Thoracic aorta (tissue), 2 donors: ENCODE measurements at regions not wholly inside any gene's neighbourhood (a gene's known extent, or its start where the extent isn't known, plus 50 kb on each side); places are given as distances from the start of the nearest gene placed in this dataset.

ENCODE experiments used
- ATAC-seq: fragments of 150-250 bp; one replicate; pipeline ENCODE4 v1.8.0; 2017; ENCODE audit warnings: low read depth; ENCODE audit not compliant: insufficient number of reproducible peaks, low FRiP score
- DNase-seq: peaks from one replicate; pipeline ENCODE4 v3.0.0-alpha.2; 2020; ENCODE audit warnings: low spot score
- H3K27ac ChIP-seq, 2 donors: fragments of 200-600 bp; sonication (generic); 1 replicate in 1 of 2; 2 replicates in 1 of 2; pipeline ENCODE4 v1.5.1; 2016; ENCODE audit warnings: mild to moderate bottlenecking in 2 of 2, moderate library complexity in 2 of 2
- H3K27me3 ChIP-seq: fragments of 200-600 bp; sonication (generic); replicated peaks from 2 replicates; pipeline ENCODE4 v1.6.0; 2016; ENCODE audit warnings: mild to moderate bottlenecking; ENCODE audit not compliant: insufficient read depth
- H3K36me3 ChIP-seq: fragments of 200-600 bp; sonication (generic); one replicate; pipeline ENCODE4 v1.5.1; 2016
- H3K4me1 ChIP-seq, 2 donors: fragments of 200-600 bp; sonication (generic); 1 replicate in 1 of 2; 2 replicates in 1 of 2; pipeline versions ENCODE4 v1.5.1 to v1.6.0; 2016; ENCODE audit warnings: low read depth in 2 of 2, mild to moderate bottlenecking in 1 of 2; ENCODE audit not compliant: control insufficient read depth in 1 of 2
- H3K4me3 ChIP-seq: fragments of 200-600 bp; sonication (generic); 2 replicates; pipeline ENCODE4 v1.5.1; 2016; ENCODE audit warnings: mild to moderate bottlenecking
- H3K9me3 ChIP-seq: fragments of 200-600 bp; sonication (generic); 2 replicates; pipeline ENCODE4 v1.5.1; 2016
- CTCF ChIP-seq: fragments of 200-600 bp; sonication (generic); IDR thresholded peaks from one replicate; pipeline ENCODE4 v1.5.1; 2019; ENCODE audit warnings: antibody characterized with exemption

- Histone ChIP-seq H3K27me3 (no peaks in the 10 kb centered on the region), H3K9me3 (peaks cover 4% of the 10 kb centered on the region), H3K27ac (no peak overlapping the region), H3K36me3 (no peaks in the 10 kb centered on the region), H3K4me1 (no peaks in the 10 kb centered on the region), H3K4me3 (no peak overlapping the region)
- ATAC-seq = no peak
- TF ChIP-seq CTCF = no peak
- no peak for DNase-seq
Observed at GRCh38 chr4:117691572-117692351, 342.5 kb upstream of the NDST3 start.

- Histone ChIP-seq H3K4me1 (no peaks in the 10 kb centered on the region), H3K9me3 (peaks cover 4% of the 10 kb centered on the region), H3K27me3 (no peaks in the 10 kb centered on the region), H3K27ac (no peak overlapping the region), H3K36me3 (no peaks in the 10 kb centered on the region), H3K4me3 (no peak overlapping the region)
- no peak for TF ChIP-seq CTCF
- no peak for DNase-seq
- ATAC-seq = no peak
Observed at GRCh38 chr4:117692538-117692937, 341.7 kb upstream of the NDST3 start.

- Histone ChIP-seq H3K9me3 (no peaks in the 10 kb centered on the region), H3K4me1 (no peaks in the 10 kb centered on the region), H3K4me3 (no peak overlapping the region), H3K36me3 (no peaks in the 10 kb centered on the region), H3K27ac (no peak overlapping the region), H3K27me3 (no peaks in the 10 kb centered on the region)
- no peak for ATAC-seq
- no peak for TF ChIP-seq CTCF
- DNase-seq = no peak
Observed at GRCh38 chr4:117699595-117699994, 334.7 kb upstream of the NDST3 start.

GRCh38 chr4:117700111-117700892, 334.0 kb upstream of the NDST3 start:
- no peaks in the 10 kb centered on the region for H3K9me3 ChIP-seq
- H3K27ac ChIP-seq = no peak overlapping the region
- DNase-seq = no peak
- TF ChIP-seq CTCF = no peak
- no peak overlapping the region for H3K4me3 ChIP-seq
- H3K27me3 ChIP-seq = no peaks in the 10 kb centered on the region
- no peaks in the 10 kb centered on the region for H3K4me1 ChIP-seq
- H3K36me3 ChIP-seq = no peaks in the 10 kb centered on the region
- ATAC-seq = no peak

GRCh38 chr4:117702353-117702752, 331.9 kb upstream of the NDST3 start:
- Histone ChIP-seq H3K9me3 (no peaks in the 10 kb centered on the region), H3K27ac (no peak overlapping the region), H3K27me3 (no peaks in the 10 kb centered on the region), H3K4me1 (no peaks in the 10 kb centered on the region), H3K4me3 (no peak overlapping the region), H3K36me3 (no peaks in the 10 kb centered on the region)
- DNase-seq (no peak), ATAC-seq (no peak)
- no peak for TF ChIP-seq CTCF
